ENCODE measurements at regions not wholly inside any gene's neighbourhood (a gene's known extent, or its start where the extent isn't known, plus 50 kb on each side); places are given as distances from the start of the nearest gene placed in this dataset.

DNA sequence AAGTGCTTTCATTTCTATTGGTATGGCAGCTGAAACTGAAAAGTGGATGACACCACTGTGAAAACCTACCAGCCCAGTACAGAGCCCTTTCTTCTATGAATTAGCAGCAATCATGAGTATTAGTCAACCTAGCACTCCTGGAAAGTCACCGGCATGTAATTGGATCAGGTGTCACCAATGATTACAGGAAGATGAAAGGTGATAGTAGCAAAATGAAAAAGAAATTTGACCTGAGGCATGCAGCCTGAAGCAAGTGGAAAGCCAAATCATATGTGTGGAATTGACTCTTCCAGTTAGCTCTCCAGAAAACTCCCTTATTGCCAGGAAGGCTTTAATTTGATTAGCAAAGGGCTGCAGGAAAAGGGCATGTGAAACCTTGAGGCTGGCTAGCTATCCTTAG is 81.2 kb upstream of the NAA35 start:
- TF ChIP-seq, protein P1, sequence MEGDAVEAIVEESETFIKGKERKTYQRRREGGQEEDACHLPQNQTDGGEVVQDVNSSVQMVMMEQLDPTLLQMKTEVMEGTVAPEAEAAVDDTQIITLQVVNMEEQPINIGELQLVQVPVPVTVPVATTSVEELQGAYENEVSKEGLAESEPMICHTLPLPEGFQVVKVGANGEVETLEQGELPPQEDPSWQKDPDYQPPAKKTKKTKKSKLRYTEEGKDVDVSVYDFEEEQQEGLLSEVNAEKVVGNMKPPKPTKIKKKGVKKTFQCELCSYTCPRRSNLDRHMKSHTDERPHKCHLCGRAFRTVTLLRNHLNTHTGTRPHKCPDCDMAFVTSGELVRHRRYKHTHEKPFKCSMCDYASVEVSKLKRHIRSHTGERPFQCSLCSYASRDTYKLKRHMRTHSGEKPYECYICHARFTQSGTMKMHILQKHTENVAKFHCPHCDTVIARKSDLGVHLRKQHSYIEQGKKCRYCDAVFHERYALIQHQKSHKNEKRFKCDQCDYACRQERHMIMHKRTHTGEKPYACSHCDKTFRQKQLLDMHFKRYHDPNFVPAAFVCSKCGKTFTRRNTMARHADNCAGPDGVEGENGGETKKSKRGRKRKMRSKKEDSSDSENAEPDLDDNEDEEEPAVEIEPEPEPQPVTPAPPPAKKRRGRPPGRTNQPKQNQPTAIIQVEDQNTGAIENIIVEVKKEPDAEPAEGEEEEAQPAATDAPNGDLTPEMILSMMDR (IDR thresholded peaks at IDR 0.05) = no peak
- TF ChIP-seq, protein P2, sequence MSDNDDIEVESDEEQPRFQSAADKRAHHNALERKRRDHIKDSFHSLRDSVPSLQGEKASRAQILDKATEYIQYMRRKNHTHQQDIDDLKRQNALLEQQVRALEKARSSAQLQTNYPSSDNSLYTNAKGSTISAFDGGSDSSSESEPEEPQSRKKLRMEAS (CRISPR knock-in tag; IDR thresholded peaks at IDR 0.05) = no peak
- TF ChIP-seq OVOL2 (CRISPR knock-in tag; IDR thresholded peaks at IDR 0.05; ENCODE audit: borderline replicate concordance) (no peak), NFATC4 (CRISPR knock-in tag; IDR thresholded peaks at IDR 0.05) (no peak)
- TF ChIP-seq, protein P3, sequence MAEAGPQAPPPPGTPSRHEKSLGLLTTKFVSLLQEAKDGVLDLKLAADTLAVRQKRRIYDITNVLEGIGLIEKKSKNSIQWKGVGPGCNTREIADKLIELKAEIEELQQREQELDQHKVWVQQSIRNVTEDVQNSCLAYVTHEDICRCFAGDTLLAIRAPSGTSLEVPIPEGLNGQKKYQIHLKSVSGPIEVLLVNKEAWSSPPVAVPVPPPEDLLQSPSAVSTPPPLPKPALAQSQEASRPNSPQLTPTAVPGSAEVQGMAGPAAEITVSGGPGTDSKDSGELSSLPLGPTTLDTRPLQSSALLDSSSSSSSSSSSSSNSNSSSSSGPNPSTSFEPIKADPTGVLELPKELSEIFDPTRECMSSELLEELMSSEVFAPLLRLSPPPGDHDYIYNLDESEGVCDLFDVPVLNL (CRISPR knock-in tag; IDR thresholded peaks at IDR 0.05; ENCODE audit: borderline replicate concordance, low read depth) = no peak
- TF ChIP-seq, protein P4, sequence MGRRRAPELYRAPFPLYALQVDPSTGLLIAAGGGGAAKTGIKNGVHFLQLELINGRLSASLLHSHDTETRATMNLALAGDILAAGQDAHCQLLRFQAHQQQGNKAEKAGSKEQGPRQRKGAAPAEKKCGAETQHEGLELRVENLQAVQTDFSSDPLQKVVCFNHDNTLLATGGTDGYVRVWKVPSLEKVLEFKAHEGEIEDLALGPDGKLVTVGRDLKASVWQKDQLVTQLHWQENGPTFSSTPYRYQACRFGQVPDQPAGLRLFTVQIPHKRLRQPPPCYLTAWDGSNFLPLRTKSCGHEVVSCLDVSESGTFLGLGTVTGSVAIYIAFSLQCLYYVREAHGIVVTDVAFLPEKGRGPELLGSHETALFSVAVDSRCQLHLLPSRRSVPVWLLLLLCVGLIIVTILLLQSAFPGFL (CRISPR knock-in tag; IDR thresholded peaks at IDR 0.05; ENCODE audit: borderline replicate concordance) = no peak
